Gastroesophageal sphincter (tissue), 3 donors: ENCODE measurements at regions not wholly inside any gene's neighbourhood (a gene's known extent, or its start where the extent isn't known, plus 50 kb on each side); places are given as distances from the start of the nearest gene placed in this dataset.
"Not testable (repeated sequence)": the region's sequence is repeated elsewhere in the genome, so short reads cannot be mapped to it uniquely, and the experiment has no call there.

Experiments used
- POLR2AphosphoS5 ChIP-seq: sonication (generic); formaldehyde crosslinking; IDR thresholded peaks from one replicate; pipeline ENCODE4 v1.6.1; 2017; ENCODE audit warnings: antibody characterized with exemption
- TF ChIP-seq, protein P1 (sequence below), 4 experiments: fragments of 200-600 bp in 2 of 4; fragments of 450-650 bp in 2 of 4; sonication (generic) in 1 of 4; IDR thresholded peaks; one replicate each; pipeline ENCODE4 v1.5.1; 2017 to 2019; ENCODE audit warnings: antibody characterized with exemption in 4 of 4, mild to moderate bottlenecking in 2 of 4, moderate library complexity in 2 of 4

DNA sequence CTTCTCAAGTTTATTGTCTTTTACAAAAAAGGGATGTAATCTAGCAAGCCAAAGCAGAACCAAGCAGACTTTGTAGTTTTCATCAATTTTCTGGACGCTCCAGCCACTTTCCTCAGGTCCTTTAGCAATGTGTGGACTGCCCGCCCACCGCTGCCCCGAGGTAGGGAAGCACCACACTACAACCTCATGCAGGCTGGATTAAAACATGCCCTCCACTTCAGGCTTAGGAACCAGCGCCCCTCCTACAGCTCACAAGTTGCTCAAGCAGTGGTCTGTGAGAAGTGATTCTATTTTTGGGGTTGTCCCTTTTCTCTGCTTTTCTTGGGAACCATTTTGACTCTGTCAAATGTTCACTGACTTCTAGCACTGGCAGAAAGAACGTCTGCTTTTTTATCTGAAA is 111.2 kb upstream of the OR4F16 start:
- TF ChIP-seq, protein P1, sequence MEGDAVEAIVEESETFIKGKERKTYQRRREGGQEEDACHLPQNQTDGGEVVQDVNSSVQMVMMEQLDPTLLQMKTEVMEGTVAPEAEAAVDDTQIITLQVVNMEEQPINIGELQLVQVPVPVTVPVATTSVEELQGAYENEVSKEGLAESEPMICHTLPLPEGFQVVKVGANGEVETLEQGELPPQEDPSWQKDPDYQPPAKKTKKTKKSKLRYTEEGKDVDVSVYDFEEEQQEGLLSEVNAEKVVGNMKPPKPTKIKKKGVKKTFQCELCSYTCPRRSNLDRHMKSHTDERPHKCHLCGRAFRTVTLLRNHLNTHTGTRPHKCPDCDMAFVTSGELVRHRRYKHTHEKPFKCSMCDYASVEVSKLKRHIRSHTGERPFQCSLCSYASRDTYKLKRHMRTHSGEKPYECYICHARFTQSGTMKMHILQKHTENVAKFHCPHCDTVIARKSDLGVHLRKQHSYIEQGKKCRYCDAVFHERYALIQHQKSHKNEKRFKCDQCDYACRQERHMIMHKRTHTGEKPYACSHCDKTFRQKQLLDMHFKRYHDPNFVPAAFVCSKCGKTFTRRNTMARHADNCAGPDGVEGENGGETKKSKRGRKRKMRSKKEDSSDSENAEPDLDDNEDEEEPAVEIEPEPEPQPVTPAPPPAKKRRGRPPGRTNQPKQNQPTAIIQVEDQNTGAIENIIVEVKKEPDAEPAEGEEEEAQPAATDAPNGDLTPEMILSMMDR (IDR thresholded peaks at IDR 0.05), result not testable (repeated sequence)
- TF ChIP-seq POLR2AphosphoS5, result not testable (repeated sequence)
